ENCODE measurements at regions not wholly inside any gene's neighbourhood (a gene's known extent, or its start where the extent isn't known, plus 50 kb on each side); places are given as distances from the start of the nearest gene placed in this dataset.

DNA sequence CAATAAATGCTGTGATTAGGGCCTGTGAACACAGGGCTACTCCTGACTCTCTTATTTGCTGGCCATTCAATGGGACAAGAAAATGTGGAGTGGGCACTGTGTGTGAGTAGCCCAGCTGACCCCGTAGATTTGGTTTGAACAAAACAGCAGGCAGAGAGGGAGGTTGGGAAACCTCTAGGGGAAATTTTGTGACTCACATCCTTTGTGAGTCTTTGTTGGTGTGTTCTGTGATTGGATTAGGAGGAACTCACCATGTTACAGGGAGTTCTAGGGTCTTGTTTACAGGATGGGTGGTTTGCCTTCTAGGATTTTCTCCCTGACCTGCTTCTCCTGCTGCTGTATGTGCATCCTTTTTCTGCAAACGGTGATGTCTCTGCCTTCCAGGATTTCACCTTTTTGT lies 128.3 kb upstream of the MKI67 start:
- no peak for TF ChIP-seq EZH2phosphoT487 (IDR thresholded peaks at IDR 0.05; ENCODE audit: borderline replicate concordance, low read depth)
- TF ChIP-seq, protein P1, sequence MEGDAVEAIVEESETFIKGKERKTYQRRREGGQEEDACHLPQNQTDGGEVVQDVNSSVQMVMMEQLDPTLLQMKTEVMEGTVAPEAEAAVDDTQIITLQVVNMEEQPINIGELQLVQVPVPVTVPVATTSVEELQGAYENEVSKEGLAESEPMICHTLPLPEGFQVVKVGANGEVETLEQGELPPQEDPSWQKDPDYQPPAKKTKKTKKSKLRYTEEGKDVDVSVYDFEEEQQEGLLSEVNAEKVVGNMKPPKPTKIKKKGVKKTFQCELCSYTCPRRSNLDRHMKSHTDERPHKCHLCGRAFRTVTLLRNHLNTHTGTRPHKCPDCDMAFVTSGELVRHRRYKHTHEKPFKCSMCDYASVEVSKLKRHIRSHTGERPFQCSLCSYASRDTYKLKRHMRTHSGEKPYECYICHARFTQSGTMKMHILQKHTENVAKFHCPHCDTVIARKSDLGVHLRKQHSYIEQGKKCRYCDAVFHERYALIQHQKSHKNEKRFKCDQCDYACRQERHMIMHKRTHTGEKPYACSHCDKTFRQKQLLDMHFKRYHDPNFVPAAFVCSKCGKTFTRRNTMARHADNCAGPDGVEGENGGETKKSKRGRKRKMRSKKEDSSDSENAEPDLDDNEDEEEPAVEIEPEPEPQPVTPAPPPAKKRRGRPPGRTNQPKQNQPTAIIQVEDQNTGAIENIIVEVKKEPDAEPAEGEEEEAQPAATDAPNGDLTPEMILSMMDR (IDR thresholded peaks at IDR 0.05), result no peak
- TF ChIP-seq FOSL2 (IDR thresholded peaks at IDR 0.05; ENCODE audit: borderline replicate concordance, low read depth), result no peak
- no peak for TF ChIP-seq TCF12 (IDR thresholded peaks at IDR 0.05)
- TF ChIP-seq, protein P2, sequence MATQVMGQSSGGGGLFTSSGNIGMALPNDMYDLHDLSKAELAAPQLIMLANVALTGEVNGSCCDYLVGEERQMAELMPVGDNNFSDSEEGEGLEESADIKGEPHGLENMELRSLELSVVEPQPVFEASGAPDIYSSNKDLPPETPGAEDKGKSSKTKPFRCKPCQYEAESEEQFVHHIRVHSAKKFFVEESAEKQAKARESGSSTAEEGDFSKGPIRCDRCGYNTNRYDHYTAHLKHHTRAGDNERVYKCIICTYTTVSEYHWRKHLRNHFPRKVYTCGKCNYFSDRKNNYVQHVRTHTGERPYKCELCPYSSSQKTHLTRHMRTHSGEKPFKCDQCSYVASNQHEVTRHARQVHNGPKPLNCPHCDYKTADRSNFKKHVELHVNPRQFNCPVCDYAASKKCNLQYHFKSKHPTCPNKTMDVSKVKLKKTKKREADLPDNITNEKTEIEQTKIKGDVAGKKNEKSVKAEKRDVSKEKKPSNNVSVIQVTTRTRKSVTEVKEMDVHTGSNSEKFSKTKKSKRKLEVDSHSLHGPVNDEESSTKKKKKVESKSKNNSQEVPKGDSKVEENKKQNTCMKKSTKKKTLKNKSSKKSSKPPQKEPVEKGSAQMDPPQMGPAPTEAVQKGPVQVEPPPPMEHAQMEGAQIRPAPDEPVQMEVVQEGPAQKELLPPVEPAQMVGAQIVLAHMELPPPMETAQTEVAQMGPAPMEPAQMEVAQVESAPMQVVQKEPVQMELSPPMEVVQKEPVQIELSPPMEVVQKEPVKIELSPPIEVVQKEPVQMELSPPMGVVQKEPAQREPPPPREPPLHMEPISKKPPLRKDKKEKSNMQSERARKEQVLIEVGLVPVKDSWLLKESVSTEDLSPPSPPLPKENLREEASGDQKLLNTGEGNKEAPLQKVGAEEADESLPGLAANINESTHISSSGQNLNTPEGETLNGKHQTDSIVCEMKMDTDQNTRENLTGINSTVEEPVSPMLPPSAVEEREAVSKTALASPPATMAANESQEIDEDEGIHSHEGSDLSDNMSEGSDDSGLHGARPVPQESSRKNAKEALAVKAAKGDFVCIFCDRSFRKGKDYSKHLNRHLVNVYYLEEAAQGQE (IDR thresholded peaks at IDR 0.05; ENCODE audit: low read depth, low read length), result no peak
- TF ChIP-seq POLR2AphosphoS5 (IDR thresholded peaks at IDR 0.05; ENCODE audit: low read depth, low read length), result no peak
- TF ChIP-seq, protein P3, sequence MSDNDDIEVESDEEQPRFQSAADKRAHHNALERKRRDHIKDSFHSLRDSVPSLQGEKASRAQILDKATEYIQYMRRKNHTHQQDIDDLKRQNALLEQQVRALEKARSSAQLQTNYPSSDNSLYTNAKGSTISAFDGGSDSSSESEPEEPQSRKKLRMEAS (IDR thresholded peaks at IDR 0.05; ENCODE audit: low read depth), result no peak
- TF ChIP-seq RAD21 (IDR thresholded peaks at IDR 0.05; ENCODE audit: low read length), result no peak
- TF ChIP-seq EP300 (IDR thresholded peaks at IDR 0.05; ENCODE audit: borderline replicate concordance in 1 of 2, low read depth in 1 of 2, low read length in 1 of 2), result no peak
- TF ChIP-seq RXRA (IDR thresholded peaks at IDR 0.05; ENCODE audit: borderline replicate concordance, low read depth), result no peak
- no peak for TF ChIP-seq NRF1 (IDR thresholded peaks at IDR 0.05; ENCODE audit: low read depth, low read length)
